Activated naive CD4-positive, alpha-beta T cell treated with anti-CD3 and anti-CD28 coated beads, Interleukin-2, amount 50 U/mL, for 16 hours (primary cell): ENCODE measurements at regions not wholly inside any gene's neighbourhood (a gene's known extent, or its start where the extent isn't known, plus 50 kb on each side); places are given as distances from the start of the nearest gene placed in this dataset.
"Not testable (repeated sequence)": the region's sequence is repeated elsewhere in the genome, so short reads cannot be mapped to it uniquely, and the experiment has no call there.

Experiments
- DNase-seq: peaks from one replicate; pipeline ENCODE4 v3.0.0-alpha.2; 2020

DNA sequence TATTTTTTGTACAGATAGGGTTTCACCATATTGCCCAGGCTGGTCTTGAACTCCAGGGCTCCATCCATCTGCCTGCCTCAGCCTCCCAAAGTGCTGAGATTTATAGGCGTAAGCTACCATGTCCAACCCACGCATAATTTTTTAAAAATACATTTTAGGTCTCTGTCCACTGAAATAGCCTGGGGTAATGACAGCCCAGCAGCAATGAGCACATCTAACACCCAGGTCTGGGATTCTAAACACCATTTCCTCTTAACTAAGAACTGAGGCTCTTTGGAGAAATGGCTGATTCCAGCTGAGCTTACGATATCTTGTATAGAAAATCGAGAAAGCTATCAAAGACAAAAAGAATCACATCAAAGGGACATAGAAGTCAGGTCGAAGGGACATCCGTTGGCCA is 245.3 kb downstream of the PARN start:
- no peak for DNase-seq

DNA sequence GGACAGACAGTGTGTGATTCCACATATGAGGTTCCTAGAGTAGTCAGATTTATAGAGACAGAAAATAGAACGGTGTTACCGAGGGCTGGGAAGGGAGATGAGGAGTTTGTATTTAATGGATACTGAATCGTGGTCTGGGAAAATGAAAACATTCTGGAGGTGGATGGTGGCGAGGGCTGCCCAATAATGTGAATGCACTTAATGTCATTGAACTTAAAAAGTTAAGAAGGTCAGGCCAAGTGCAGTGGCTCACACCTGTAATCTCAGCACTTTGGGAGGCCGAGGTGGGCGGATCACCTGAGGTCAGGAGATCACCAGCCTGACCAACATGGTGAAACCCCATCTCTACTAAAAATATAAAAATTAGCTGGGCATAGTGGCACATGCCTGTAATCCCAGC is 246.2 kb downstream of the PARN start:
- not testable (repeated sequence) for DNase-seq

DNA sequence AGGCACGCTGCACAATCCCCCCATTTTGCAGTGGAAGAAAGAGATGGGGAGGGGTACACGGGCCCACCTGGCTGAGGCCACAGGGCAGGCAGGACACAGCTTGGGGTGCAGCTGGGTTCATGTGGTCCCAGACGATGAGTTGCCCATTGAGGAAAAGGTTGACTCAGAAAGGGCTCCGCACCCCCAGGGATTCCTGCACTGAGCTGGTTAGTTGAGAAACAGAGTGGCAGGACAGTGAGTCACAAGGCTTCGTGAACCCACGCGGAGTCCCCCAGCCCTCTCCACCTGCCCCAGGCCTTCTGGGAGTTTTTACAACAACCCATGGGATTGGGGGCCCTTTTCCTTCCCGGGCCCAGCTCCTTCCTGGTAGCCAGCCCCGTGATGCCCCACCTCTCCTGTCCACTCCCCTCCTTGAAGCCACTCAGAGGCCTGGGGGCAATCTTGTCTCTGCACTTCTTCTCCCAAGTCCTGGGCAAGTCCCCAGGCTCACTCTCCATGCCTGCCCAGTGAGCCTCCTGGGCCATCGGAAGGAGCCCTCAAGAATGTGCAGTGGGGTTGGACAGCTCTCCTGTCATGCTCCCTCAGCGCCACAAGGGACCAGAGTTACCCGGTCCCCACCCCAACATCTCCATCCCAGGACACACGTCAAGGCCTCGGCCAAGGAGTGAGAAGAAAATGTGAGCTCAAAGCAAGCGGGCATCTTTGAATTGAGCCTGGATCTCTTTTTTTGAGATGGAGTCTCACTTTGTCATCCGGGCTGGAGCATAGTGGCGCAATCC is 251.2 kb downstream of the PARN start:
- no peak for DNase-seq

DNA sequence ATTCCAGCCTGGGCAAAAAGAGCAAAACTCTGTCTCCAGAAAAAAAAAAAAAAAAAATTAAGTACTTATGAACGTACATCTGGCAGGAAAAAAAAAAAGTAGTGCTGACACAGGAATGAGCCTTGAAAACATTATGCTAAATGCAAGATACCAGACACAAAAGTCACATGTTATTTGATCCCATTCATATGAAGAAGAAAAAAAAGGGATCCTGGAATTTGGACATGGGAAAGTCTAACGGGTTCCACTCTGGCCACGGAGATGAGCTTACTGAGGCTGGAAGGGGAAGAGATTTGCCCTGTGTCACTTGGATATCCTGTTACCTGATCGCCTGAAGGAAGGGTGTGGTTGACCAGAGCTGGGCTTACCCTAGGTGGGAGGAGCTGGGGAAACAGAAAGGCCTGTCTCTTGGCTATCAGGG is 251.9 kb downstream of the PARN start:
- DNase-seq = no peak

DNA sequence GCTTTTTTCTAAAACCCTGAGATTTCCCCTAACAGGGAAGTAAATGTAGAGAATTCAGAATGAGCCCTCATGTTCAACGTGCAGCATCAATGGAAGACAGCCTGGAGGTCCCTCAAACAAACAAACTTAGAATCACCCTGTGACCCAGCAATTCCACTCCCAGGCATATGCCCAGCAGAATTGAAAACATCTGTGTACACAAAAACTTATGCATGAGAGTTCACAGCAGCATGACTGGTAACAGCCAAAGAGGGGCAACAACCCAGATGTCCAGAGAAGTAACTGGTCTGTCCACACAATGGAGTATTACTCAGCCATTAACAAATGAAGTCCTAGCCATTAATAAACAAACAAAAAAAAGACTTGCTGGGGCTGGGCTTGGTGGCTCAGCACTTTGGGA is 252.7 kb downstream of the PARN start:
- no peak for DNase-seq

DNA sequence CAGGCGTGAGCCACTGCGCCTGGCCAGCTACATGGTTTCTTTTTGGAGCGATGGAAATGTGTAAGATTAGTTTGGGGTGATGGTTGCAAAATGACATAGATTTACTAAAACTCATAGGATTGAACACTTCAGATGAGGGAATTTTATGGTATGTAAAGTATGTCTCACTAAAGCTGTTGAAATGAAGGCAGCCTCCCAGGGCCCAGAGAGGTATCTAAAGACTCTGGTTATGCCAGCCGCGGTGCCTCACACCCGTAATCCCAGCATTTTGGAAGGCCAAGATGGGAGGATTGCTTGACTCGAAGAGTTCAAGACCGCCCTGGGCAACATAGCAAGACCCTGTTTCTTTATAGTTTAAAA is 254.9 kb downstream of the PARN start:
- DNase-seq = no peak

DNA sequence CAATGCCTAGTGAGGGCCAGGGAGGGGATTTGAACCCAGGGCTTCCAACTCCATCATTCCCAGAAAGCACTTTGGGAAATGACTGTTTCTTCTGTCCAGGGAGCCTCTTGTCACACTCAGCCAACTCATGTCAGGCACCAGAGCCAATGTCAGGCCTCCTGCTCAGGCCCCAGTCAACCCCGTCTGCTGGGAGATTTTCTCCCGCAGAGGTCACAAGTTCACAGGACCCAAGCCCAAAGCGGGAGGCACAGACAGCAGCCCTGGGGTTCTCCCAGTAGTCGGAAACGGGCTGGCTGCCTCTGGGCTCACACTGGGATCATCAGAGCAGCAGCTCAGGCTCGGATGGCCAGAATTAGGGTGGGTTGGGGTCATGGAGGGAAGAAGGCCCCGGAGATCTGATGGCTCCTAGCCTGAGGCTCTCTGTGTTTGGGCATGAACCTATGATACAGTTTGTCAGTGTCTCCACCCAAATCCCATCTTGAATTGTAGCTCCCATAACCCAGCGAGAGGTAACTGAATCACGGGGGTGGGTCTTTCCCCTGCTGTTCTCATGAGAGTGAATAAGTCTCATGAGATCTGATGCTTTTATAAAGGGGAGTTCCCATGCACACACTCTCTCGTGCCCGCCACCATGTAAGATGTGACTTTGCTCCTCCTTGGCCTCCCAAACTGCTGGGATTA is 255.5 kb downstream of the PARN start:
- no peak for DNase-seq

DNA sequence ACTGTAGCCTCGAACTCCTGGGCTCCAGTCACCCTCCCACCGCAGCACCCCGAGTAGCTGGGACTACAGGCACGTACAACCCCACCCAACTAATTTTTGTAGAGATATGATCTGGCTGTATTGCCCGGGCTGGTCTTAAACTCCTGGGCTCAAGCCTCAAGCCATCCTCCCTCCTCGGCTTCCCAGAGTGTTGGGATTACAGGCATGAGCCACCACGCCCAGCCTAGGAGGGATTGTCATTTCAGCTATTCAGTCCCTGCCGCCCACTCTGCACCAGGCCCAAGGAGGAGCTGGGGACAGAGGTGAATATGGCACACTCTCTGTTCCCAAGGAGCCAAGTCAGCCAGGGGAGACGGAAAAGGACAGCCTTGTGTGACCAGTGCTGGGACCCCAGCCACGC is 256.2 kb downstream of the PARN start:
- no peak for DNase-seq

DNA sequence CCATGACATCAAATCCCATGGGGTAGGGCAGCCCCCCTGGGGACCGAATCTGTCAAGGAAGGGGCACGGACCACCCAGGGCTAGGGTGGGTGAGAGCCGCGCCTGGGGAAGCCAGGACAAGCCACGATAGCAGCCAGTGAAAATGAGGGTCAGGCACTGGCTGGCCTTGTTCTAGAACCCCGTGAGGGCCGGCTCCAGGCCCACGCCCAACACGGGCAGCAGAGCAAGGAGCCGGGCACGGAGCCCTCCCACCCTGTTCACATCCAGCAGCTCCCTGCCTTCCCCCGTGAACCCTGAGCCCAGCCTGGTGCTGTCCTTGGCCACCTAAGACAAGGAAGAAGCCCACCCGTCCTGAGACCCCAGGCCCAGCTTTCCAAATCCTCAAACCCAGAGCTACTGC is 256.7 kb downstream of the PARN start:
- DNase-seq = no peak

DNA sequence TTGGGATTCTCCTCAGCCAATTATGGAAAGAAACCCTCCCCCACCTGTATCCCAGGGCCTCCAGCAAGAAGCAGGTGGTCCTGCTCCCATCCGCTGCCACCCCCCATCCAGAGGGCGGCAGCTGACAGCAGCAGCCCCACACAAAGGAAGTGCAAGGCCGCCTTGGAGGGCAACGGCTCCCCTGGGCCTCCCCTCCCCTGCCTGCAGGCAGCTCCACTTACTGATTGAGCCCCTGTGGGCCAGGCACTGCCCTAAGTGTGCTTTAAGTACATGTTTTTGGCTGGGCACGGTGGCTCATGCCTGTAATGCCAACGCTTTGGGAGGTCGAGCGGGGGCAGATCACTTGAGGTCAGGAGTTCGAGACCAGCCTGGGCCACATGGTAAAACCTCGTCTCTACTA is 257.6 kb downstream of the PARN start:
- DNase-seq = no peak

DNA sequence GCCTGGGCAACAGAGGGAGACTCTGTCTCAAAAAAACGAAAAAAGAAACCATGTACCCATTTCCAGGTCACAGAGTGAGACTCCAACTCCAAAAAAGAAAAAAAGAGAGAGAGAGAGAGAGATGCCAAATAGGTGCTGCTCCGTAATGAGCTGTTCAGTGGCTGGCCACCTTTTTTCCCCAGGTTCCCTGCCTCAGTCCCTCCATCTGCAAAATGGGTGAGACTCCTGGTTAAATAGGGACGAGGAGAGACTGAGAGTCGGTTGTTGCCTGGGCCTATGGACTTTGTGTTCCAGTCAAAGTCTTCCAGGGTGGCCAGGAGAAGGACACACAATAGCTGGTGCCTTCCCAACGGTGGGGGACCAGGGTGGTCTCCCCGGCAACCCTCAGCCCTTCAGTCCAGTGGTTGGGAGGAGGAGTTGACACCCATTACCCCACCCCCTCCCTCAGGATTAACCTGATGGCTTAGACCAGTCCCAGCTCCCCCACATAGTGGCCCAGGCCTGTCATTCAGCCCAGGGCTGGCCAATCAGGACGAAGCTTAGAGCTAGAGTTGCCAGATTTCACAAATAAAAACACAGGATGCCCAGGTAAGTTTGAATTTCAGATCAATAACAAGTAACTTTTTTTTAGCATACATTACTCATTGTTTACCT is 258.2 kb downstream of the PARN start:
- DNase-seq = no peak

DNA sequence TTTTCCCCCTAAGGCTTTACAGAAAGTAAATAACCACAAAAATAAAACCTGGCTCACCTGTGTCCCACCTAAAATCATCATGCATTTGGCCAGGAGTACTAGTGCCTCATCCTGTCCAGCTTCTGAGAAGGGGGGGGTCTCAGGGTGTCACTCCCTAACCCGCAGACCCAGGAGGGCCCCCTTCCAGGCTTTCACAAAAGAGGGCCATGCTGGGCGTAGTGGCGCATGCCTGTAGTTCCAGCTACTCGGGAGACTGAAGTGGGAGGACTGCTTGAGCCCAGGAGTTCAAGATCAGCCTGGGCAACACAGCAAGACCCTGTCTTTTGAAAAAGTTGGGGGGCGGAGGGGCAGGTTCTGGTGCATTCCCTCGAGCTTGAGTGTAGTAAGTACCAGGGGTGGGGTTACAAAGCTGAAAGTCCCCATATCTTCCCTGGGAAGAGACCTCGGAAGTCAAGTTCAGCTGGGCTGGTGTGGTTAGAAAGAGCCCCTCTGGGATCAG is 259.3 kb downstream of the PARN start:
- no peak for DNase-seq

DNA sequence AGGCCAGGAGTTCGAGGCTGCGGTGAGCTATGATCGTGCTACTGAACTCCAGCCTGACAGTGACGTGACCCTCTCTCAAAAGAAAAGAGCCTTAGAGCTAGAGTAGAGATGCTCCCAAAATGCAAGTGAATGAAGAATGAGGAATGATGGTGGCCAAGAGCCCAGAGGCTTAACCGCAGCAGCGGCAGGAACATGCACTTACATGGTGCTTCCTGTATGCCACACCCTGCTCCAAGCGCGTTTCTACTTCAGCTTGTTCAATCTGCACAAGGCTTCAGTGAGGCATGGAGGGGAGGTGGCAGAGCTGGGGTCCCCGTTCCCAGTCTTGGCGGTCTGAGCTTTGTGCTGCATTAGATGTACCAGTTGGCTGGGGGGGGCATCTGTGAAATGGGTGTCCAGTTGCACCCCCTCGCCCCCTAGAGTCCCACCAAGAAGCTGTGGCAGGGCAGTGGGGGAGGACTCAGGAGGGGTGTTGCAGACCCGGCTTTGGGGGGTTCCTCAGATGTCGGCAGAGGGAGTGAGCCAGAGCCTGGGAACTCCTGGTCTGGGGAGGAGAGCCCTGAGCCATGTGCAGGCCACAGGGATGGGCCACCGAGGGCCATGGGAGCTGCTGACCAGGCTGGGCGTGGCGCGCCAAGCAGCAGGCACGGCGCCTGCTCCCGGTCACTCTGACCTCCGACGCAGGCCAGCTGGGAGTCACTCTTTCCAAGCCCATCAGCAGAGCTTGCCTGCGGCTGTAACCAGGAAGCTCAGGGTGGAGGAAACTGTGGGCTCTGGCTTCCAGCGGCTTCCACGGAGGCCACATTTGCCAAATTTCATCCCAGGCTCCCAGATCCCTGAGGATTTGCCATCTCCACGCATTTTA is 260.1 kb downstream of the PARN start:
- DNase-seq = no peak

DNA sequence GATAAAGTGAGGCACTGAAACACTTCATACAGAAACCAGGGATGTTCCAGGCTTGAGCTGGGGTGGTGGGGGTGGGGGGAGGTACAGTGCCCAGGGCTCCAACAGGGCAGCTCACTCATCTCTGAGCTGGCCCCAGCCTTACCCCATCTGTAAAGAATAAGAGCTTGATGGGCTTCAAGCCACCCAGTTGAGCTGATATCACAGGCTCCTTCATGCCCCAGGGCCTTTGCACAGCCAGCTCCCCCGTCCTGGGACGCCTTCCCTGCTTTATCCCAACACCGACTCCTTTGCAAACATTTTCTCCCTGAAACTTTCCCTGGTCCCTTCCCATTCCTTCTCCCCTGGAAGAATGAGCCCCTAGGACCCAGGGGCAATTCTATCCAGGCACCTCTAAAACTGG is 261.7 kb downstream of the PARN start:
- no peak for DNase-seq

DNA sequence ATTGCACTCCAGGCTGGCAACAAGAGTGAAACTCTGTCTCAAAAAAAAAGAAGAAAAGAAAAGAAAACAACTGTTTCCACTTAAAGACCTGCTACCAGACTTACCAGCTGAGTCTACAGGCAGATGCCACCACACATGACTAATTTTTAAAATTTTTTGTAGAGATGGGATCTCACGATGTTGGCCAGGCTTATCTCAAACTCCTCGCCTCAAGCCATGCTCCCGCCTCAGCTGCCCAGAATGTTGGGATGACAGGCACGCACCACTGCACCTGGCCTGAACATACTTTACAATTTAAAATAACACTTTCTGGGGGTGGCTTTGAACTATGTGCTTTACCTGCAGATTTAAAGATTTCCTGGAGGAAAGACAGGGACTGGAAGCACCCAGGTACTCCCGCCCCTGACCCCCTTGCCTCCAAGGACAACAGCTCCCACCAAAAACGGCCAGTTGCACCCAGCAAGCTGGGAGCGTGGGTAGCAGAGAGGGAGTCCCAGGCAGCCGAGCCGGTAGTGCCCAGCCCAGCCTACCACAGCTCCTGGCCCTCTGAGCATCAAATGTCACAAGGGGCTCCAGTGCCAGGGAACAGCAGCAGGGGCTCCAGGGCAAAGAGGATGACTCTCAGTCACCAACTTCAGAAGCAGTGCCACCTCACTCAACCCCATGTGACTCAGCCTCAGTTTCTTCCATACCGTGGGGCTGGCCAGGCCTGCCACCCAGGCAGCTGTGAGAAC is 262.9 kb downstream of the PARN start:
- DNase-seq = no peak

DNA sequence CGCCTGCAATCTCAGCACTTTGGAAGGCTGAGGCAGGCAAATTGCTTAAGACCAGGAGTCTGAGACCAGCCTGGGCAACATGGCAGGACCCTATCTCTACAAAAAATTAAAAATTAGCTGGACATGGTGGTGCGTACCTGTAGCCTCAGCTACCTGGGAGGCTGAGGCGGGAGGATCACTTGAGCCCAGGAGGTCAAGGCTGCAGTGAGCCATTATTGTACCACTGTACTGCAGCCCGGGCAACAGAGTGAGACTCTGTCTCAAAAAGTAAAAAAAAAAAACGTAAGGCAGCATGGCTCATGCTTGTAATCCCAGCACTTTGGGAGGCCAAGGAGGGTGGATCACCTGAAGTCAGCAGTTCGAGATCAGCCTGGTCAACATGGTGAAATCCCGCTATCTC is 263.6 kb downstream of the PARN start:
- no peak for DNase-seq

DNA sequence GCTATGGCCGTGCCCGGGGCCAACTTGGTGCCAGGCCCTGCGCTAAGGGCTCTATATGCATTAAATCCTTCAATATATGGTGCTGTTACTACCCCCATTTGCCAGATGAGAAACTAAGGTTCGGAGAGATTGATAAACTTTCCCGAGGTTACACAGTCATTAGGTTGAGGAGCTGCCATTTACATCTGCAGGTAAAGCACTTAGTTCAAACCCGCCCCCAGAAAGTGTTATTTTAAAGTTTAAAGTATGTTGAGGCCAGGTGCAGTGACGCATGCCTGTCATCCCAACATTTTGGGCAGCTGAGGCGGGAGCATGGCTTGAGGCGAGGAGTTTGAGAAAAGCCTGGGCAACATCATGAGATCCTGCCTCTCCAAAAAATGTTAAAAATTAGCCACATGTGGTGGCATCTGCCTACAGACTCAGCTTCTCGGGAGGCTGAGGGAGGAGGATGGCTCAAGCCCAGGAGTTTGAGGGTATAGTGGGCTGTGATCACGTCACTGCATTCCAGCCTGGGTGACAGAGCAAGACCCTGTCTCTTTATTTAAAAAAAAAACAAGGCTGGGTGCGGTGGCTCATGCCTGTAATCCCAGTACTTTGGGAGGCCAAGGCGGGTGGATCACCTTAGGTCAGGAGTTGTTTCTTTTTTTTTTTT is 264.7 kb downstream of the PARN start:
- DNase-seq = no peak

DNA sequence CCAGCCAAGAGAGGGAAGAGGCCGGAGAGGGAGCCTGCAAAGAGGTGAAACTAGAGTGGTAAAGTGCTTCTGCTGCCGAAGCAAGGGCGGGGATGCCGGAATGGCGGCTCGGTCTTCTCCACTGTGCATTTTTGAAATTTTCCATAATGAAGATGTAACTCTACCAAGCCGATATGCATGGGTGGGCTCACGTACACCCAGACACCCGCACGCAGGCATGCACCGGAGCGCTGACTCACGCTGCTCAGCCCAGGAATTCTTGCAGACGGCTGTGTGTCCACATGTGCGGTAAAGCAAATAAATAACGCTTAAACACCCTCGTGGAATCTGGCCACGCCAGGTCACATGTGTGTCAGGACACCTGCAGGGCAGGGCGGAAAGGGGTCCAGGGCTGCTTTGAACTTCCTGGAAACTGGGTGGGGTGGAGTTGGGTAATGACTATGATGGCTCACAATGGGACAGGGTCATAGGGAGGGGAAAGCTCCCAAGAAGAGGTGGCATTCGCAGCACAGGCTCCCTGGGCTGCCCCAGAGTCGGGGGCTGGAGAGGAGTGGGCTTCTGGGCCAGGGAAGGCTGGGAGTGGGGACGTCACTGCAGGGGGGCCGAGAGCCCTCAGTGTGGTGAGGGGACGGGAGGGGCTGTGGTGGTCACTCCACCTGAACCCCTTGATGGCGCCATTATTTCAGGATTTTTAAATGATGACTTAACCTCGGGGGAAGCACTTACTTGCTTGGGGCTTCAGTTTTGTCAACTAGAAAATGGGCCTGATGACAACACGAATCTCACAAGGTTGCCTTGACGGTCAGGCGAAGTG is 265.5 kb downstream of the PARN start:
- DNase-seq = no peak

DNA sequence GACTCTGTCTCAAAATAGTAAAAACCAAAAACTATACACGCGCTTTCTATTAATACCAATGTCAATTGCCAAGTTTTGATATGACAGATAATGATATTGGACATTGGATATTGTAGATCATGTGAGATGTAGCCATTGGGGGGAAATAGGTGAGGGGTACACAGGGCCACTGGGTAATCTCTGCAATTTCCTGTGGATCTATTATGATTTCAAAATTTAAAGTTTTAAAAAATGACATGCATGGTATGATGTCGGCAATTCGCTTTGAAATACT is 266.0 kb downstream of the PARN start:
- no peak for DNase-seq

DNA sequence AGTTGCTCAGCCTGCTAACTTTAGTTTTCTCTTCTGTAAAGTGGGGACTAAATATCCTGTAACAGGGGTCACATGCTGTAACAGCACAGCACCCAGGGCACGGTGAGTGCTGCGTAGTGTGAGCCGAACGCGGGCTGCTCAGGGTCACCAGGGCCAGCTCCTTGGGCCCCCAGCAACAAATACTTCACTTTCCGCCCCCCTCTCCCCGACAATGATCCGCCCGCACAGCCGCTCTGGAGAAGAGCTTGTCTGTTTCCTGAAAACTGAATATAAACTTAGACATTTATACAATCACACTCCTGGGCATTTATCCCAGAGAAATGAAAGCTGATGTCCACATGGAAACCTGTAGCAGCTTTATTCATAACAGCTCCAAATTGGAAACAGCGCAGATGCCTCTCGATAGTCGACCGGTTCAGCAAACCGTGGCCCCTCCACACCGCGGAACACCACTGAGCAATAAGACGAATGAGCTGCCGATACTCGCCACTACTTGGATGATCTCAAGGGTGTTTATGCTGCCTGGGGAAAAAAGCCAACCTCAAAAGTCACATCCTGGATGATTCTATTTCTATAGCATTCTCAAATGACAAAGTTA is 267.2 kb downstream of the PARN start:
- DNase-seq = no peak
